ENCODE measurements at regions not wholly inside any gene's neighbourhood (a gene's known extent, or its start where the extent isn't known, plus 50 kb on each side); places are given as distances from the start of the nearest gene placed in this dataset.

GRCh38 chr17:34116306-34116705 is 138.8 kb upstream of the CCL2 start:
- DNase-seq, result no peak

DNA sequence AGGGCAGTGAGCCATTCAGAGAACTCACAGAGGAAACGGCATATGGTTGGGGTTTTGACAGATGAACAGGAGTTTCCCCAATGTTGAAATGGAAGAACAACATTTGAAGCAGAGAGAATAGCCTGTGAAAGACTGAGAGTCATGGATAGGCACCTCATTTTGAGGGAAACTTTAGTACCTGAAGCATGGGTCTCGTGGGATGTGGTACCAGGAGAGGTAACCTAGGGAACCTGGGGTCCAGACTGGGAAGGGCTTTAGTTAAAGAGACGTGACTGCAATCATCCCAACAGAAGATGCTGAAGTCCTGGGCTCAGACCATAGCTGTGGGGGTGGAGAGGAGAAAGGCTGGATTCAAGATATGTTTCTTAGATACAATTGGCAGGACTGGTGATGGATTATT is 137.8 kb upstream of the CCL2 start:
- no peak for DNase-seq

DNA sequence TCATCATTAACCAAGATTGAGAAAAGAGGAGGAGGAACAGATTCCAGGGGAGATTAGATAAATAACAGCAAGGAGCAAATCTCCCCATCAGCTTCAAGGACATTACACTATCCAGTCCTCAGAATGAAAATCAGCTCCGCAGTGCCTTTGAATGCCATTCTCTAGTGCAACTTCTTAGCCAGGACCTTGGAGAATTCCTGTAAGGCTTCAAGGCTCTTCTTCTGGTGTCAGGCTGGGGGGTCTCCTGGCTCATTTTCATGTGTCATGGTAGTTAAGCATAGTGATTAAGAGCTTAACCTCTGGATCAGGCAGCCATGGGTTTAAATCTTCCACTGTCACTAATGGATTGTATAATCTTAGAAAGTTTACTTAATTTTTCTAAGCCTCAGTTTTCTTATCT is 137.3 kb upstream of the CCL2 start:
- DNase-seq, result no peak

DNA sequence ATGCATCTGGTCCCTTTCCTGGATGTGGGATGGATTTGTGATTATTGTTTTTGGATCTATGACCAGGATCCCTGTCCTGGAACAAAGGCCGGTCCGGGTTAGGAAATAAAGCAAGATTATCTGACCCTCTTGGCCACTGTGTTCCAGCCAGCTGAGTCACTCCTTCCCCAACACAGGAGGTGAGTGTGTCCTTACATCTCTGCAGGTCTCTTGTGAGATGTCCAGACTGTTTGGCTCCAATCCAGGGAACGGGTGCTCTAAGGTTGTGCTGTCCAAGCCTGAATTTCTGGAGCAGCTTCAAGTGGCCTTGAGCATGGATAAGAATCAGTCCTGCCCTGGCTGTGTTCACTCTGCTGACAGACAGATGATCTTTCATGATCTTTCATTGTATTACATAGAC is 136.5 kb upstream of the CCL2 start:
- no peak for DNase-seq

GRCh38 chr17:34121311-34121710 is 133.8 kb upstream of the CCL2 start:
- DNase-seq, result no peak

DNA sequence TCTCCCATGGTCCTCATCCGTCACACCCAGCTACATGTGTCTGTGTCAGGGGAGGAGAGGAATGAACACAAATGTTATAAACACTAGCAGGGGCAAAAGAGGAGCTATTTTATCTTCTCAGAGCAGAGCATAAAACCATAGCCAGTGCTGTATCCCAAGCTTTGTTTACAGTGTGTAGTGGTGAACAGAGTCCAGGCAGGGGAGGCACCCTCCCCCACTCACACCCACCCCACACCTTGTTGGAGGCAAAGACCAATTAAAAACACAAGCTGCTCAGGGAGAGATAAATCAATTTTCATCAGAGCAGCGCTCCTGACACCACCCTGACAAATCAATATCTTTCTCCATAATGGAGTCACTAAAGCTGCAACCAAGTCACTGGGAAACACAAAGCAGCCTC is 132.6 kb upstream of the CCL2 start:
- no peak for DNase-seq

DNA sequence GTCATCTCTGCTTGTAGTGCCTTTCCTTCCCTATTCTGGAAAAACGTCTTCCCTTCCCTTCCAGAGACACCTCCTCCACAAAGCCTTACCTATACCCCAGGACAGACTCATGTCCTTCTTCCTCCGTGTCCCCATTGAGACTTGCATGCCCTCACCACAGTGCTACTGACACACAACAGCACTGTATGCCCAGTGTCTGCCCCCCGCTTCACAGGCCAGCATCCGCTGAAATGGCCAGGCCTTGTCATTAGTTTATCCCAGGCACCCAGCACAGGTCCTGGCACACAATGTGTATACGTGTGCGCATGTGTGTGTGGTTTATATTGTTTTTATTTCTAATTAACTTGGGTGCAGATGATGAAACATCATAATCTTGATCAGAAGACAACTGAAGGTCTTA is 130.1 kb upstream of the CCL2 start:
- DNase-seq, result no peak

DNA sequence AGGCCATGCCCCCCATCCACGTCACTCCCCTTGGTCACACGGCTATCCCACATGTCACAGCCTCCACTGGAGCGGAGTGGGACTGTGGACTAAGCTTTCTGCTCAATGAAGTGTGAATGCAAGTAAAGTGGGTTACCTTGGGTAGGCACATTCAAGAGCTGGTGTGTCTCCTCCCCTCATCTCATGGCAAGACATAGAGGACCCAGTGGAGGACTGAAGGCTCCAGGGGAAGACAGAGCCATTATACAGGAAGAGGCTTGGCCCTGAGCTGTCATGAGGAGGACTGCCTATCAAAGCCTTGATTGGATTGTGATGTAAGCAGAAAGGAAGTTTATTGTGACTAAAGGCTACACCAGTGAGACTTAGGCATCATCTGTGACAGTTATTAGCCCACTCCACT is 129.2 kb upstream of the CCL2 start:
- DNase-seq, result no peak

DNA sequence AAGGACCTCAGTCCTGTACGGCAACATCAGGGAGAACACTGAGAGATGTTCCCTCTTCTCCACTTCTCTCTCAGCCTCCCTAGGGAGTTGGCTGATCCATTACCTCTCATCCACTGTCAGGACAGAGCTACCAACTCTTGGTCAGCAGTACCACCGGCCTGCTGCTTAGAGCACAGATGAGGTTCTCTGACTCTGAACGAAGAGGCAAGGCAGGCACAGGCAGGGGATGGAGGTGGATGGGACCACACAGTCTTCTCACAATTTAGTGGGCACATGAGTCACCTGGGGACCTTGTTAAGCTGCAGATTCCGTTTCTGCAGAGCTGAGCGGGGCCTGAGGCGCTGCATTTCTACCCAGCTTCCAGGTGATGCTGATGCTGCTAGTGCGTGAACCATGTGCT is 128.6 kb upstream of the CCL2 start:
- no peak for DNase-seq

GRCh38 chr17:34126965-34127364 is 128.1 kb upstream of the CCL2 start:
- DNase-seq, result no peak

GRCh38 chr17:34130544-34130943 is 124.5 kb upstream of the CCL2 start:
- no peak for DNase-seq

DNA sequence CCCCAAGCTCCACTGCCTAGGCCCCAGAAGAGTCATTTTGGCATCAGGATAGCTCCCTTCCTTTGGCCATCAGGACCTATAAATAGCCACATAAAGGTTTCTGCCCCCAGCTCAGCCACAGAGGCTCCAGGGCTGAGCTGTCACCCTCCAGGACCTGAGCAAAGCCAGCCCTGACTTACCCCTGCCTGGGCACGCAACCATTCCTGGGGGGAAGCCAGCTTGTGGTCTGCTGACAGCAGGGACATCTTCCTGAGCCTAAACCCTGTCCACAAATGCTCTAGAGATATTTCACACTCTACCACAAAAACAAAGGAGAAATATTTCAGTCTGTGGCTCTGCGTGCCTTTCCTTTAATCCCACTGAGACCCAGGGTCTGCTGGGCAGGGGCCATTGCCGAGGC is 123.7 kb upstream of the CCL2 start:
- no peak for DNase-seq

DNA sequence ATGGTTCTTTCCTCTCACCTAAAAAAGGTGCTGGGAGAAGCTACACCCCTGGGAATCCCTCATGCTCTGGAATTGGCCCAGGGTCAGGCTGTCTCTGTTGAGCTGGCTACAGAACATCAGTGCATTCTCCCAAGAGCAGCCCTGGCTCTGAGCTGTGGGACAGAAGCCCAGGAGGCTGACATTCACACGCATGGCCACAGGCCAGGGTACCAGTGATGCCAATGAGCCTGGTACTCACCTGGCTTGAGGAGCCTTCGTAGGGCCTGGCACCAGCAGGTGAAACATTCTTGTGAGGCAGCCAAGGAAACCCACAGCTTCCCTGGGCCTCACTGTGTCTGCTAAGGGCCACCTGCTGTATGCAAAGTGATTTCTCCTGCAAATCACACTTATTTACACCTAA is 121.7 kb upstream of the CCL2 start:
- DNase-seq, result no peak

DNA sequence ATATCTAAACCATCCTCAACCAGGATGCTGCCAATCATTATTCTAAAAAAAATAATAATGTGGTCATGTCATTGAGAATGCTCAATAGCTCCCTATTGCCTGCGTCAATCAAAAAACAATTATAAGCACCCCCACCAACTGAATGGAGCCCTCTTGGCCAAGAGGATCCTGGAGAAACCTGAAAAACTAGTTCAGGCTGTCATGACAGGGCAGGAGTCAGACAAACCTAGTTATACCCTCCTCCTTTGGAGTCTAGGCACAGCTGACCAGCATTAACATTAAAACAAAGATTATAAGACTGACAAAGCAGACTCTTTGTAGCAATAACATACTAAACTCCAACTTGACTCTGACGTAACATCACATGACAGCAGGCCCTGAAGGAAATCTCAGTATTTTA is 119.2 kb upstream of the CCL2 start:
- DNase-seq, result no peak

DNA sequence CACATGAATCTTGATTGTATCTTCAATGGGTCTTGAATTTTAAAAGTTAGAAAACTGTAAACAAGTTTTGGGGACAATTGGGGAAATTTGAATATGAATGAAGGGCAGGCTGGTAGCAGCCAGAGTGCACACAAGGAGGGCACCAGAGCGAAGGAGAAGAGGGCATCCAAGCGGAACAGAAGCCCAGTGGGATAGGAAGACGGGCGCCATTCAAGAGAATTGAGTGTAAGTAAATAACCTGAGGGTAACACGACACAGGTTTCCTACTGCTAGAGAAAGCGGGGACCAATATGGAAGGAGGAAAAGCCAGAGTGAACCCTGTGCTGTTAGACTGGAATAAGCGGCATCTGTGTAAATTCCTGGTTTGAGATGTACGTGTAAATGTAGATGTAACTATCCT is 115.1 kb upstream of the CCL2 start:
- DNase-seq, result no peak

DNA sequence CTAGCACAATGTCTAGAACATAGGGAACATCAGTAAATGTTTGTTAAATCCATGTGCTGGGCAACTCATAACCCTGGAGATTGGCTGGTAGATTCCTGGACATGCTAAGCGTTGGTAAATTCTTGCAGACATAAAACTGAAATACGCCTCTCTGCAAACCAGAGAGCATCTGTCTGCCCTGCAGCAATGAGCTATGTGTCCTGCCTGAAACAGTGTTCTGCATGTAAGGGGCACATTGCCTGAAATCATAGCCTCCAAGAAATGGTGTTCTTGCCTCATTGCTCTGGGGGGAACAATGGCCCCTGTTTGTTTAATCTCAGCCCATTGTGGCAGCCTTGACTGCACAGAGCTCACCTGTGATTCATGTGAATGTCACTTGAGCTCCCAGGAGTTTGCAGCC is 113.5 kb upstream of the CCL2 start:
- no peak for DNase-seq

GRCh38 chr17:34143430-34143829 is 111.7 kb upstream of the CCL2 start:
- no peak for DNase-seq

- no peak for DNase-seq
Observed at GRCh38 chr17:34146440-34147043, 108.5 kb upstream of the CCL2 start.

GRCh38 chr17:34151102-34151501 is 104.0 kb upstream of the CCL2 start:
- no peak for DNase-seq

DNA sequence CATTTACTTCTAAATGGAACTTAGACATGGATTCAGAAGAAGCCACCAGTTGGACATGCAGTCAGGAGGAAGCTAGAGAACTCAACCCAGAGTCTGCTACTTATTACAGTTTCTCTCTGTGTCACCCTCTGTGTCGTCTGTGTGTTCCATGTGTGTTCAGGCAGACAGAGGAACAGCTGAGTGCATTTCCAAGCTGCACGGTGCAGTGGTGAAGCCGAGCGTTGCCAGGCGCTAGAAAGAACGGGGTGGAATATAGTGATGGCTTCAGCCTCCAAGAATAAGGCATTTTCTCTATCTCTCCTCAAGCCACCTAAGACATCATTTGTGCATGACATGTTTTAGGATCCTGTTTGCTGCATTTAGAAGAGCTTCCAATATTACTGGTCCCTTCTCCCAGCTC is 101.1 kb upstream of the CCL2 start:
- DNase-seq, result no peak

GRCh38 chr17:34154961-34155730 is 99.9 kb upstream of the CCL2 start:
- no peak for DNase-seq

DNA sequence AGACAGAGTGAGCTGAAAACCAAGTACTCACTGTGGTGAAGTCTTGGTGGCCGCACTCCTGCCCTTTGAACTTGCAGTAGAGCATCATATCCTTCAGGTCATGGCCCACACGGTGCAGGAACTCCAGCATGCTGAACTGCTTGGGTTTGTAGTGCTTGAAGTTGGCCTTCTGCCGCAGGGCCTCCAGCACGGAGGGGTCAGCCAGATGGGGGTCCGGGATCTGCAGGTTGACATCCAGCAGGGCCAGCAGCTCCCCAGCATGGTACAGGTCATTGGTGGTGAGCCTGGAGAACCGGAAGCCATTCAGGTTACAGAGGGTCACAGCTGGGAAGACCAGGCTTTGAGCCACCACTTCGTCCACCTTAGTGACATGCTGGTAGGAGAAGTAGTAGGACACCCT is 99.1 kb upstream of the CCL2 start:
- DNase-seq, result no peak

GRCh38 chr17:34156401-34156740 is 98.7 kb upstream of the CCL2 start:
- no peak for DNase-seq

DNA sequence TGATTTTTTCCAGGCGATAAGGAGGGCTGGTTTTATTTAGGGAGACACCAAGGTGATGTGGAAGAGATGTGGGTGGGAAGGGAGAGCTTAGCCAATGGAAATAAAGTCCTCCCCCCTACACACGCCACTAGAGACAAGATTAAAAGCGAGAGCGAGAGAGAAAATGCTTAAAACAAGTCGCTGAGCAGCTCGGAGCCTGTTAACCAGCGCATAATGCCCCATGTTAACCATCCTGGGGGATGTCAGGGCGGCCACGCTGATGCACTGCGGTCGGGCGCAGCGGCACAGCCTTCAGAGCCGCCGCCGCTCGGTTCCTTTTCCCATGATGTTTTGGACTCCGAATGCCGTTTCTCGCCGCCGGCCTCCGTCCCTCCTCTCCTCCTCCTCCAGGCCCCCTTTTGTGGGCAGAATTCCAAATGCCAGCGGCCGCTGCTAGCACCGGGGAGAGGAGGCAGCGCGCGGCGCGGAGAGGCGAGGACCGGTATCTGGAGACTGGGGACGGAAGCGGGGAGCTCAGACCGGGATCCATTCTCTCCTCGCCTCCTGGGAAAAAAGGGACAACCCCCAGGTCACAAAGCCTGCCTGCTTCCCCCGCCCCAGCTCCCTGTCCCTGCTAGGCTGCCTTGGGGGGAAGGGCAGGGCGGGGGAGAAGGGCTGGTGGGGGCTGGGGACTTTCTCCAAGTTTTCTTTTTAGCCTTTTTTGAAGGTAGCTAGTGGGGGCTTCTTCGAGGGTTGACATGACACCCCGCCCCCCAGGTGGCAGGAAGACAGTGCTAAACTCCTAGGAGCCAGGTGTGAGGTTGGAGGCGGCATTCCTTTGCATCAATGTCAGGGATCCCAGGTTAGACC is 98.1 kb upstream of the CCL2 start:
- DNase-seq, result no peak

All from Kasumi-1 (cell line).